ENCODE measurements at regions not wholly inside any gene's neighbourhood (a gene's known extent, or its start where the extent isn't known, plus 50 kb on each side); places are given as distances from the start of the nearest gene placed in this dataset.

DNA sequence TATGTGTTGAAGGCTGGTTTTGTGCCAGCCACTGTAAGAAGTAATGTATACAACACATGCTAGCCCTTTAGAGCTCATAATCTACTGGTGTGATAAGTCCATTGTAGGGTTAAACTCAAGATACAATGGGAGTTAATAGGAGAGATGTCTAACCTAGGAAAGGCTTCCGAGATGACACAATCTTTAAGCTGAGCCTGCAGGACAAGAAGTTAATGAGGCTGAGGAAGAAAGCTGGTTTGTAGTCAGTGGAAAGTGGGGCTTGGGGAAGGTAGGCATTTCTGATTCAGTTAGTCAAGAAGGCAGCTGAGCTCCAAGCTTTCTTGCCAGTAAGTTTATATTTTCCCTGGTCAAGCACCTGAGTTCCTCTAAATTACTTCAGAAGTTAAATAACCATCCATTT lies 83.0 kb upstream of the TGFBR2 start:
- no peak overlapping the region for H3K4me3 Mint-ChIP-seq

DNA sequence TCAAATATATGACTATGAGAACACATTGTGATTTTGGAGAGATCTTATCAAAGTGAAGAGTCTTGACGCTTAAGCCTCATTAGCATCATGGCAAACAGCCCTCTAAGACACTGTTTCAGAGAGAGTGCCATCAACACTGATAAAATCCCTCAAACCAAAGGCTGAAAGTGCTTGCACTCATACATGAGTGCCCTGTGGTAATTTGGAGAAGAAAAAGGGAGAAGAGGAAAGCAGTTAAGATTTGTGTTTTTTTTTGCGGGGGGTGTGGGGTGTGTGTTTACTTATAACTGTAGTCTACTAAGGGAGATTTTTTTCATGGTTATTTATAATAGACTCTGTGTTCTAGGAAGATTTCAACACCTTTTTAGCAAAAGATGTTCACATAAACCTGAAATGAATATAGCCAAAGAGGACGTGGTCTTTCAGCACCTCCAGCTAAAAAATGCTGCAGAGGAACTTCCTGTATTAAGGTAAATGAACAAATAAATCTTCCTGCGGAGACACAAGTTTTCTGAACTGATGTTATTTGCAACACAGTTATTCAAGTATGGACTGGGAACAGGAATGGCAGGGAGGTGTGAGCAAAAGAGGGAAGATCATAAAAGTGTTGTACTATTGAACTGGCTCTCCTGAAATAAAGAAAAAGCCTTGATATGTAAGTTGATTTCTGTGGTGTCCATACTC lies 81.9 kb upstream of the TGFBR2 start:
- H3K27me3 Mint-ChIP-seq (ENCODE audit: low read depth), result no peaks in the 10 kb centered on the region
- DNase-seq (ENCODE audit: low spot score), result no peak
- TF ChIP-seq TCF7 (CRISPR knock-in tag; IDR thresholded peaks at IDR 0.05; ENCODE audit: low read depth), result no peak
- no peak for TF ChIP-seq NFATC4 (CRISPR knock-in tag; IDR thresholded peaks at IDR 0.05)
- no peak for TF ChIP-seq ZNF317 (CRISPR knock-in tag; IDR thresholded peaks at IDR 0.05; ENCODE audit: borderline replicate concordance, low read depth)
- H3K27ac Mint-ChIP-seq, result no peak overlapping the region
- ChIA-PET CTCF (no interaction called here), POLR2A (no interaction called here)
- no peaks in the 10 kb centered on the region for H3K36me3 Mint-ChIP-seq
- no peak for ATAC-seq
- no peak overlapping the region for H3K4me3 Mint-ChIP-seq
- peaks cover 7% of the 10 kb centered on the region for H3K9me3 Mint-ChIP-seq
- H3K4me1 Mint-ChIP-seq, result peaks cover 10% of the 10 kb centered on the region

More for the DNA sequence above, 83.0 kb upstream of the TGFBR2 start:
- ATAC-seq, result no peak
- Mint-ChIP-seq H3K36me3 (no peaks in the 10 kb centered on the region), H3K27ac (no peak overlapping the region), H3K9me3 (peaks cover 7% of the 10 kb centered on the region), H3K4me1 (peaks cover 10% of the 10 kb centered on the region), H3K27me3 (ENCODE audit: low read depth) (no peaks in the 10 kb centered on the region)
- CTCF ChIA-PET, result no interaction called here
- TF ChIP-seq, protein P1, sequence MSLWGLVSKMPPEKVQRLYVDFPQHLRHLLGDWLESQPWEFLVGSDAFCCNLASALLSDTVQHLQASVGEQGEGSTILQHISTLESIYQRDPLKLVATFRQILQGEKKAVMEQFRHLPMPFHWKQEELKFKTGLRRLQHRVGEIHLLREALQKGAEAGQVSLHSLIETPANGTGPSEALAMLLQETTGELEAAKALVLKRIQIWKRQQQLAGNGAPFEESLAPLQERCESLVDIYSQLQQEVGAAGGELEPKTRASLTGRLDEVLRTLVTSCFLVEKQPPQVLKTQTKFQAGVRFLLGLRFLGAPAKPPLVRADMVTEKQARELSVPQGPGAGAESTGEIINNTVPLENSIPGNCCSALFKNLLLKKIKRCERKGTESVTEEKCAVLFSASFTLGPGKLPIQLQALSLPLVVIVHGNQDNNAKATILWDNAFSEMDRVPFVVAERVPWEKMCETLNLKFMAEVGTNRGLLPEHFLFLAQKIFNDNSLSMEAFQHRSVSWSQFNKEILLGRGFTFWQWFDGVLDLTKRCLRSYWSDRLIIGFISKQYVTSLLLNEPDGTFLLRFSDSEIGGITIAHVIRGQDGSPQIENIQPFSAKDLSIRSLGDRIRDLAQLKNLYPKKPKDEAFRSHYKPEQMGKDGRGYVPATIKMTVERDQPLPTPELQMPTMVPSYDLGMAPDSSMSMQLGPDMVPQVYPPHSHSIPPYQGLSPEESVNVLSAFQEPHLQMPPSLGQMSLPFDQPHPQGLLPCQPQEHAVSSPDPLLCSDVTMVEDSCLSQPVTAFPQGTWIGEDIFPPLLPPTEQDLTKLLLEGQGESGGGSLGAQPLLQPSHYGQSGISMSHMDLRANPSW (CRISPR knock-in tag; conservative IDR thresholded peaks at IDR 0.05; ENCODE audit: low read depth), result no peak
- TF ChIP-seq ZNF396 (CRISPR knock-in tag; IDR thresholded peaks at IDR 0.05; ENCODE audit: borderline replicate concordance), result no peak
- no peak for TF ChIP-seq ZBTB21 (CRISPR knock-in tag; IDR thresholded peaks at IDR 0.05; ENCODE audit: borderline replicate concordance)
- POLR2A ChIA-PET, result no interaction called here
- no peak for DNase-seq (ENCODE audit: low spot score)

DNA sequence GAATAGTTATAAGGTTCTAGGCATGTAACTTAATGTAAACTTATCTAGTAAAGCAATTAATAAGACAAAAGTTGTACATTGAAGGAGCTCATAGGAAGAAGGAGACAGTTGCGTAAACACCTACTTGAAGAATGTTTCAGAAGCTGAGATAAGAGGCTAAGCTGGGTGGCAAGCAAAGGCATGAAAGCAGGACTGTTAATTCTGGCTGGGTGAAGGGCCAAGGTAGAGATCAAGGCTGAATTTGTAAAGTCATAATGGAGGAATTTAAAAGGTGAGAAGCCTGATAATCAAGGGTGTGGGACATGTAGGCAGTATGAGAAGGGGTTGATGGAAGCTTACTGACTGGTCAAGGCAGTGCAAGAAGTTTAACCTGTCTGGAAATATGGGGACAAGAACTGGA lies 80.4 kb upstream of the TGFBR2 start:
- POLR2A ChIA-PET, result no interaction called here

DNA sequence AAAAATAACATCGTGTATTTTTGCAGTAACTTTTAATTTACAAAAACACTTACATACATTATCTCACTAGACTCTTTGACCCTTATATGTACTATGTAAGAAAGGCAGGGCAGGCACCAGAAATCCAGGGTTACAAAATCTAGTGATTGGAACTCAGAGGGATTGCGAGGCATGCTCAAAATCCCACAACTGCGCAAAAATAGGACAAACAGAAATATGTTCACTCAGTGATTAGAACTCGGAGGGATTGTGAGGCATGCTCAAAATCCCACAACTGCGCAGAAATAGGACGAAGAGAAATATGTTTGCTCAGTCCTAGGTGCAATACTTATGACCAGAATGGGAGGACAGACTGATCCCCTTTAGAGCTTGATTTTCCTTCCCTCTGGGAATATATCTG lies 79.2 kb upstream of the TGFBR2 start:
- Mint-ChIP-seq H3K4me3 (no peak overlapping the region), H3K27ac (no peak overlapping the region), H3K4me1 (peaks cover 3% of the 10 kb centered on the region), H3K9me3 (peaks cover 7% of the 10 kb centered on the region), H3K36me3 (no peaks in the 10 kb centered on the region), H3K27me3 (ENCODE audit: low read depth) (no peaks in the 10 kb centered on the region)
- ChIA-PET POLR2A (no interaction called here), CTCF (no interaction called here)
- ATAC-seq, result no peak
- no peak for DNase-seq (ENCODE audit: low spot score)
- TF ChIP-seq IRF2 (CRISPR knock-in tag; IDR thresholded peaks at IDR 0.05; ENCODE audit: borderline replicate concordance, low read depth) (no peak), NR3C1 (CRISPR knock-in tag; conservative IDR thresholded peaks at IDR 0.05; ENCODE audit: low read depth) (no peak), PRRX2 (CRISPR knock-in tag; IDR thresholded peaks at IDR 0.05) (no peak)
- TF ChIP-seq, protein P2, sequence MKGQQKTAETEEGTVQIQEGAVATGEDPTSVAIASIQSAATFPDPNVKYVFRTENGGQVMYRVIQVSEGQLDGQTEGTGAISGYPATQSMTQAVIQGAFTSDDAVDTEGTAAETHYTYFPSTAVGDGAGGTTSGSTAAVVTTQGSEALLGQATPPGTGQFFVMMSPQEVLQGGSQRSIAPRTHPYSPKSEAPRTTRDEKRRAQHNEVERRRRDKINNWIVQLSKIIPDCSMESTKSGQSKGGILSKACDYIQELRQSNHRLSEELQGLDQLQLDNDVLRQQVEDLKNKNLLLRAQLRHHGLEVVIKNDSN (CRISPR knock-in tag; IDR thresholded peaks at IDR 0.05), result no peak
- TF ChIP-seq, protein P3, sequence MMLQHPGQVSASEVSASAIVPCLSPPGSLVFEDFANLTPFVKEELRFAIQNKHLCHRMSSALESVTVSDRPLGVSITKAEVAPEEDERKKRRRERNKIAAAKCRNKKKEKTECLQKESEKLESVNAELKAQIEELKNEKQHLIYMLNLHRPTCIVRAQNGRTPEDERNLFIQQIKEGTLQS (CRISPR knock-in tag; conservative IDR thresholded peaks at IDR 0.05), result no peak
- TF ChIP-seq, protein P4, sequence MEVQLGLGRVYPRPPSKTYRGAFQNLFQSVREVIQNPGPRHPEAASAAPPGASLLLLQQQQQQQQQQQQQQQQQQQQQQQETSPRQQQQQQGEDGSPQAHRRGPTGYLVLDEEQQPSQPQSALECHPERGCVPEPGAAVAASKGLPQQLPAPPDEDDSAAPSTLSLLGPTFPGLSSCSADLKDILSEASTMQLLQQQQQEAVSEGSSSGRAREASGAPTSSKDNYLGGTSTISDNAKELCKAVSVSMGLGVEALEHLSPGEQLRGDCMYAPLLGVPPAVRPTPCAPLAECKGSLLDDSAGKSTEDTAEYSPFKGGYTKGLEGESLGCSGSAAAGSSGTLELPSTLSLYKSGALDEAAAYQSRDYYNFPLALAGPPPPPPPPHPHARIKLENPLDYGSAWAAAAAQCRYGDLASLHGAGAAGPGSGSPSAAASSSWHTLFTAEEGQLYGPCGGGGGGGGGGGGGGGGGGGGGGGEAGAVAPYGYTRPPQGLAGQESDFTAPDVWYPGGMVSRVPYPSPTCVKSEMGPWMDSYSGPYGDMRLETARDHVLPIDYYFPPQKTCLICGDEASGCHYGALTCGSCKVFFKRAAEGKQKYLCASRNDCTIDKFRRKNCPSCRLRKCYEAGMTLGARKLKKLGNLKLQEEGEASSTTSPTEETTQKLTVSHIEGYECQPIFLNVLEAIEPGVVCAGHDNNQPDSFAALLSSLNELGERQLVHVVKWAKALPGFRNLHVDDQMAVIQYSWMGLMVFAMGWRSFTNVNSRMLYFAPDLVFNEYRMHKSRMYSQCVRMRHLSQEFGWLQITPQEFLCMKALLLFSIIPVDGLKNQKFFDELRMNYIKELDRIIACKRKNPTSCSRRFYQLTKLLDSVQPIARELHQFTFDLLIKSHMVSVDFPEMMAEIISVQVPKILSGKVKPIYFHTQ (CRISPR knock-in tag; IDR thresholded peaks at IDR 0.05), result no peak
- TF ChIP-seq, protein P5, sequence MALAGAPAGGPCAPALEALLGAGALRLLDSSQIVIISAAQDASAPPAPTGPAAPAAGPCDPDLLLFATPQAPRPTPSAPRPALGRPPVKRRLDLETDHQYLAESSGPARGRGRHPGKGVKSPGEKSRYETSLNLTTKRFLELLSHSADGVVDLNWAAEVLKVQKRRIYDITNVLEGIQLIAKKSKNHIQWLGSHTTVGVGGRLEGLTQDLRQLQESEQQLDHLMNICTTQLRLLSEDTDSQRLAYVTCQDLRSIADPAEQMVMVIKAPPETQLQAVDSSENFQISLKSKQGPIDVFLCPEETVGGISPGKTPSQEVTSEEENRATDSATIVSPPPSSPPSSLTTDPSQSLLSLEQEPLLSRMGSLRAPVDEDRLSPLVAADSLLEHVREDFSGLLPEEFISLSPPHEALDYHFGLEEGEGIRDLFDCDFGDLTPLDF (CRISPR knock-in tag; IDR thresholded peaks at IDR 0.05), result no peak
- TF ChIP-seq, protein P6, sequence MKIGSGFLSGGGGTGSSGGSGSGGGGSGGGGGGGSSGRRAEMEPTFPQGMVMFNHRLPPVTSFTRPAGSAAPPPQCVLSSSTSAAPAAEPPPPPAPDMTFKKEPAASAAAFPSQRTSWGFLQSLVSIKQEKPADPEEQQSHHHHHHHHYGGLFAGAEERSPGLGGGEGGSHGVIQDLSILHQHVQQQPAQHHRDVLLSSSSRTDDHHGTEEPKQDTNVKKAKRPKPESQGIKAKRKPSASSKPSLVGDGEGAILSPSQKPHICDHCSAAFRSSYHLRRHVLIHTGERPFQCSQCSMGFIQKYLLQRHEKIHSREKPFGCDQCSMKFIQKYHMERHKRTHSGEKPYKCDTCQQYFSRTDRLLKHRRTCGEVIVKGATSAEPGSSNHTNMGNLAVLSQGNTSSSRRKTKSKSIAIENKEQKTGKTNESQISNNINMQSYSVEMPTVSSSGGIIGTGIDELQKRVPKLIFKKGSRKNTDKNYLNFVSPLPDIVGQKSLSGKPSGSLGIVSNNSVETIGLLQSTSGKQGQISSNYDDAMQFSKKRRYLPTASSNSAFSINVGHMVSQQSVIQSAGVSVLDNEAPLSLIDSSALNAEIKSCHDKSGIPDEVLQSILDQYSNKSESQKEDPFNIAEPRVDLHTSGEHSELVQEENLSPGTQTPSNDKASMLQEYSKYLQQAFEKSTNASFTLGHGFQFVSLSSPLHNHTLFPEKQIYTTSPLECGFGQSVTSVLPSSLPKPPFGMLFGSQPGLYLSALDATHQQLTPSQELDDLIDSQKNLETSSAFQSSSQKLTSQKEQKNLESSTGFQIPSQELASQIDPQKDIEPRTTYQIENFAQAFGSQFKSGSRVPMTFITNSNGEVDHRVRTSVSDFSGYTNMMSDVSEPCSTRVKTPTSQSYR (CRISPR knock-in tag; IDR thresholded peaks at IDR 0.05), result no peak

More for the DNA sequence above, 80.4 kb upstream of the TGFBR2 start:
- Mint-ChIP-seq H3K27me3 (ENCODE audit: low read depth) (no peaks in the 10 kb centered on the region), H3K4me3 (no peak overlapping the region), H3K27ac (no peak overlapping the region), H3K36me3 (no peaks in the 10 kb centered on the region), H3K4me1 (peaks cover 4% of the 10 kb centered on the region), H3K9me3 (peaks cover 7% of the 10 kb centered on the region)
- TF ChIP-seq HMGA2 (CRISPR knock-in tag; IDR thresholded peaks at IDR 0.05), result no peak
- ATAC-seq (no peak), DNase-seq (ENCODE audit: low spot score) (no peak)
- CTCF ChIA-PET, result no interaction called here
